ENCODE measurements at regions not wholly inside any gene's neighbourhood (a gene's known extent, or its start where the extent isn't known, plus 50 kb on each side); places are given as distances from the start of the nearest gene placed in this dataset.

- Histone ChIP-seq H2BK12ac (ENCODE audit: low read length) (no peak overlapping the region), H3K79me1 (ENCODE audit: low read depth, low read length) (no peaks in the 10 kb centered on the region), H4K91ac (ENCODE audit: low read depth, low read length, poor library complexity) (no peak overlapping the region), H3K4me2 (ENCODE audit: insufficient read depth, low read length, poor library complexity, severe bottlenecking) (no peak overlapping the region), H3K27me3 (ENCODE audit: control insufficient read depth in 3 of 3, insufficient read depth in 3 of 3, low read depth in 1 of 3, low read length in 3 of 3) (peaks cover 0 to 2% (median 0%) of the 10 kb centered on the region in 3 experiments), H3K14ac (ENCODE audit: low read length) (no peak overlapping the region), H2BK5ac (ENCODE audit: low read length) (no peak overlapping the region), H2AK5ac (ENCODE audit: low read depth, low read length) (no peak overlapping the region), H3K9me3 (replicated peaks in 1 of 2; ENCODE audit: control insufficient read depth in 2 of 2, insufficient read depth in 1 of 2, low read depth in 1 of 2, low read length in 2 of 2) (no peaks in the 10 kb centered on the region), H2BK120ac (ENCODE audit: low read depth, low read length) (no peak overlapping the region), H3K9ac (ENCODE audit: low read depth, low read length, poor library complexity) (peak overlapping the region; percentile 7), H3K4me3 (ENCODE audit: low read length in 2 of 2) (no peak overlapping the region), H3K23ac (ENCODE audit: low read depth, low read length, poor library complexity) (no peak overlapping the region), H3K4ac (ENCODE audit: low read length) (no peak overlapping the region), H3K18ac (ENCODE audit: low read length) (no peak overlapping the region), H2AFZ (ENCODE audit: low read length) (no peak overlapping the region), H2BK15ac (ENCODE audit: low read length) (no peak overlapping the region), H4K8ac (ENCODE audit: low read depth, low read length) (no peak overlapping the region), H3K36me3 (replicated peaks in 1 of 2; ENCODE audit: control insufficient read depth in 2 of 2, insufficient read depth in 2 of 2, low read length in 2 of 2) (no peaks in the 10 kb centered on the region), H3K27ac (replicated peaks; ENCODE audit: low read length) (no peak overlapping the region), H3K4me1 (ENCODE audit: control insufficient read depth in 2 of 2, insufficient read depth in 1 of 2, low read depth in 1 of 2, low read length in 2 of 2) (peaks cover 2 to 18% of the 10 kb centered on the region in 2 donors)
- no CpG with 5 or more reads among the region's 4 CpGs for WGBS, 2 donors (ENCODE audit: extremely low coverage in 2 of 2, insufficient read length in 2 of 2, insufficient replicate concordance in 1 of 2)
- DNase-seq (ENCODE audit: low spot score) = no peak
Measured at GRCh38 chr15:39184701-39185390, 396.0 kb upstream of the THBS1 start.

- no CpG with 5 or more reads among the region's 1 CpG for WGBS, 2 donors (ENCODE audit: extremely low coverage in 2 of 2, insufficient read length in 2 of 2, insufficient replicate concordance in 1 of 2)
- no peak overlapping the region for H2BK5ac ChIP-seq (ENCODE audit: low read length)
- no peak overlapping the region for H3K4me2 ChIP-seq (ENCODE audit: insufficient read depth, low read length, poor library complexity, severe bottlenecking)
- H3K9ac ChIP-seq (ENCODE audit: low read depth, low read length, poor library complexity) = no peak overlapping the region
- H2BK12ac ChIP-seq (ENCODE audit: low read length) = no peak overlapping the region
- DNase-seq (ENCODE audit: low spot score) = no peak
- H3K9me3 ChIP-seq (replicated peaks in 1 of 2; ENCODE audit: control insufficient read depth in 2 of 2, insufficient read depth in 1 of 2, low read depth in 1 of 2, low read length in 2 of 2) = no peaks in the 10 kb centered on the region
- H2AFZ ChIP-seq (ENCODE audit: low read length) = no peak overlapping the region
- H3K4me3 ChIP-seq (ENCODE audit: low read length in 2 of 2) = no peak overlapping the region
- H2BK120ac ChIP-seq (ENCODE audit: low read depth, low read length) = no peak overlapping the region
- H3K79me1 ChIP-seq (ENCODE audit: low read depth, low read length) = no peaks in the 10 kb centered on the region
- H3K14ac ChIP-seq (ENCODE audit: low read length) = no peak overlapping the region
- H3K27ac ChIP-seq (replicated peaks; ENCODE audit: low read length) = no peak overlapping the region
- H3K27me3 ChIP-seq (ENCODE audit: control insufficient read depth in 3 of 3, insufficient read depth in 3 of 3, low read depth in 1 of 3, low read length in 3 of 3) = peaks cover 0 to 2% (median 0%) of the 10 kb centered on the region in 3 experiments
- H3K4ac ChIP-seq (ENCODE audit: low read length) = no peak overlapping the region
- H3K36me3 ChIP-seq (replicated peaks in 1 of 2; ENCODE audit: control insufficient read depth in 2 of 2, insufficient read depth in 2 of 2, low read length in 2 of 2) = no peaks in the 10 kb centered on the region
- no peak overlapping the region for H2BK15ac ChIP-seq (ENCODE audit: low read length)
- no peak overlapping the region for H4K8ac ChIP-seq (ENCODE audit: low read depth, low read length)
- no peak overlapping the region for H4K91ac ChIP-seq (ENCODE audit: low read depth, low read length, poor library complexity)
- no peaks in the 10 kb centered on the region for H3K4me1 ChIP-seq (ENCODE audit: control insufficient read depth in 2 of 2, insufficient read depth in 1 of 2, low read depth in 1 of 2, low read length in 2 of 2)
- H2AK5ac ChIP-seq (ENCODE audit: low read depth, low read length) = no peak overlapping the region
- H3K18ac ChIP-seq (ENCODE audit: low read length) = no peak overlapping the region
- no peak overlapping the region for H3K23ac ChIP-seq (ENCODE audit: low read depth, low read length, poor library complexity)
Measured at GRCh38 chr15:39188314-39188713, 392.6 kb upstream of the THBS1 start.

- Histone ChIP-seq H3K4me2 (ENCODE audit: insufficient read depth, low read length, poor library complexity, severe bottlenecking) (no peak overlapping the region), H2AK5ac (ENCODE audit: low read depth, low read length) (no peak overlapping the region), H3K27ac (replicated peaks; ENCODE audit: low read length) (no peak overlapping the region), H3K36me3 (replicated peaks in 1 of 2; ENCODE audit: control insufficient read depth in 2 of 2, insufficient read depth in 2 of 2, low read length in 2 of 2) (no peaks in the 10 kb centered on the region), H4K91ac (ENCODE audit: low read depth, low read length, poor library complexity) (no peak overlapping the region), H3K18ac (ENCODE audit: low read length) (no peak overlapping the region), H3K4ac (ENCODE audit: low read length) (no peak overlapping the region), H2AFZ (ENCODE audit: low read length) (no peak overlapping the region), H3K9ac (ENCODE audit: low read depth, low read length, poor library complexity) (no peak overlapping the region), H2BK15ac (ENCODE audit: low read length) (no peak overlapping the region), H2BK120ac (ENCODE audit: low read depth, low read length) (no peak overlapping the region), H3K9me3 (replicated peaks in 1 of 2; ENCODE audit: control insufficient read depth in 2 of 2, insufficient read depth in 1 of 2, low read depth in 1 of 2, low read length in 2 of 2) (no peaks in the 10 kb centered on the region), H2BK5ac (ENCODE audit: low read length) (no peak overlapping the region), H2BK12ac (ENCODE audit: low read length) (no peak overlapping the region), H3K4me3 (ENCODE audit: low read length in 2 of 2) (no peak overlapping the region), H4K8ac (ENCODE audit: low read depth, low read length) (no peak overlapping the region), H3K4me1 (ENCODE audit: control insufficient read depth in 2 of 2, insufficient read depth in 1 of 2, low read depth in 1 of 2, low read length in 2 of 2) (no peaks in the 10 kb centered on the region), H3K79me1 (ENCODE audit: low read depth, low read length) (no peaks in the 10 kb centered on the region), H3K27me3 (ENCODE audit: control insufficient read depth in 3 of 3, insufficient read depth in 3 of 3, low read depth in 1 of 3, low read length in 3 of 3) (peaks cover 0 to 2% (median 0%) of the 10 kb centered on the region in 3 experiments), H3K14ac (ENCODE audit: low read length) (no peak overlapping the region), H3K23ac (ENCODE audit: low read depth, low read length, poor library complexity) (no peak overlapping the region)
- no CpG with 5 or more reads among the region's 3 CpGs for WGBS, 2 donors (ENCODE audit: extremely low coverage in 2 of 2, insufficient read length in 2 of 2, insufficient replicate concordance in 1 of 2)
- DNase-seq (ENCODE audit: low spot score) = no peak
Measured at GRCh38 chr15:39188930-39189329, 391.9 kb upstream of the THBS1 start.

GRCh38 chr15:39191871-39192291 lies 389.0 kb upstream of the THBS1 start:
- H4K8ac ChIP-seq (ENCODE audit: low read depth, low read length) = no peak overlapping the region
- H2AFZ ChIP-seq (ENCODE audit: low read length) = no peak overlapping the region
- DNase-seq (ENCODE audit: low spot score) = no peak
- H3K4ac ChIP-seq (ENCODE audit: low read length) = no peak overlapping the region
- H3K23ac ChIP-seq (ENCODE audit: low read depth, low read length, poor library complexity) = no peak overlapping the region
- no peak overlapping the region for H3K4me3 ChIP-seq (ENCODE audit: low read length in 2 of 2)
- H3K9ac ChIP-seq (ENCODE audit: low read depth, low read length, poor library complexity) = no peak overlapping the region
- no peak overlapping the region for H4K91ac ChIP-seq (ENCODE audit: low read depth, low read length, poor library complexity)
- no peaks in the 10 kb centered on the region for H3K27me3 ChIP-seq (ENCODE audit: control insufficient read depth in 3 of 3, insufficient read depth in 3 of 3, low read depth in 1 of 3, low read length in 3 of 3)
- H2BK15ac ChIP-seq (ENCODE audit: low read length) = no peak overlapping the region
- no peaks in the 10 kb centered on the region for H3K36me3 ChIP-seq (replicated peaks in 1 of 2; ENCODE audit: control insufficient read depth in 2 of 2, insufficient read depth in 2 of 2, low read length in 2 of 2)
- H2BK5ac ChIP-seq (ENCODE audit: low read length) = no peak overlapping the region
- H3K14ac ChIP-seq (ENCODE audit: low read length) = no peak overlapping the region
- H2BK120ac ChIP-seq (ENCODE audit: low read depth, low read length) = no peak overlapping the region
- no peak overlapping the region for H2AK5ac ChIP-seq (ENCODE audit: low read depth, low read length)
- H3K27ac ChIP-seq (replicated peaks; ENCODE audit: low read length) = no peak overlapping the region
- H3K79me1 ChIP-seq (ENCODE audit: low read depth, low read length) = no peaks in the 10 kb centered on the region
- no peak overlapping the region for H3K18ac ChIP-seq (ENCODE audit: low read length)
- no peaks in the 10 kb centered on the region for H3K9me3 ChIP-seq (replicated peaks in 1 of 2; ENCODE audit: control insufficient read depth in 2 of 2, insufficient read depth in 1 of 2, low read depth in 1 of 2, low read length in 2 of 2)
- H2BK12ac ChIP-seq (ENCODE audit: low read length) = no peak overlapping the region
- H3K4me2 ChIP-seq (ENCODE audit: insufficient read depth, low read length, poor library complexity, severe bottlenecking) = no peak overlapping the region
- H3K4me1 ChIP-seq (ENCODE audit: control insufficient read depth in 2 of 2, insufficient read depth in 1 of 2, low read depth in 1 of 2, low read length in 2 of 2) = no peaks in the 10 kb centered on the region

All from neuronal stem cell (in vitro differentiated cells).